ENCODE measurements at regions not wholly inside any gene's neighbourhood (a gene's known extent, or its start where the extent isn't known, plus 50 kb on each side); places are given as distances from the start of the nearest gene placed in this dataset.
"Not testable (repeated sequence)": the region's sequence is repeated elsewhere in the genome, so short reads cannot be mapped to it uniquely, and the experiment has no call there.

DNA sequence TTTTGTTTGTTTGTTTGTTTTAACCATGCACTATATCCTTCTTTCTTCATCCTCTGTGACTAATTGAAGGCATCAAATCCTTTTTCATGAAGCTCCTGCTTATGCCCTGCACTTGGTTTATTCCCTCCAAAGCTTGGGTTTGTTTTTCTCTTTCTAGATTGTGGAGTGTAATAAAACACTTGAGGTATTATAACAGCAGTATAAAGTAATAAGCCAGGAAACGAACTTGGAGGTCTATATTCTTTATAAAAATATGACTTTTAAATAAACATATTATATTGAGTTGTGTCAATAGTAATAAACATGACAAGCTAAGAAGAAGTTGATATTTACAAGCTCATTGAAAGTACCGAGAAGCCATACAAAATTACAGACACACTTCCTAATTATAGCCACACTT lies 659.4 kb downstream of the RFPL4B start:
- no peak for DNase-seq

DNA sequence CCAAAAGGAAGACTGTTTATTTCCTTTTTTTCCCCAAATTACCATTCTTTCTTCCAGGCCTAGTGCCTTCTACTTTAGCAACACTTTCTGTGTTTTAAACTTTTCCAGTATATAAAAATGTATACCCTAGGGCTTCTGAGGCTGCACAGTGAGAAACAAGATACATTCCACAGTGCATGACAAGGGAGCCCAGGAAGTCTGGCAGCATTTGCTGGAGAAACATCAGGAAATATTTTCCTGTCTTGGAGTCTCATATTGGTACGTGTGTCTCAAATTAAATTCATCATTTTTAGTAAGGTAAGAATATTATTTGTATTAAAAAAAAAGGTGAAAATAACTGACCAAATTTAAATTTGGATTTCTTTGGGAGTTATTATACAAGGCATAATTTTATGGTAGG lies 662.6 kb downstream of the RFPL4B start:
- no peak for DNase-seq

GRCh38 chr6:113010196-113010989 lies 663.3 kb downstream of the RFPL4B start:
- DNase-seq: no peak

DNA sequence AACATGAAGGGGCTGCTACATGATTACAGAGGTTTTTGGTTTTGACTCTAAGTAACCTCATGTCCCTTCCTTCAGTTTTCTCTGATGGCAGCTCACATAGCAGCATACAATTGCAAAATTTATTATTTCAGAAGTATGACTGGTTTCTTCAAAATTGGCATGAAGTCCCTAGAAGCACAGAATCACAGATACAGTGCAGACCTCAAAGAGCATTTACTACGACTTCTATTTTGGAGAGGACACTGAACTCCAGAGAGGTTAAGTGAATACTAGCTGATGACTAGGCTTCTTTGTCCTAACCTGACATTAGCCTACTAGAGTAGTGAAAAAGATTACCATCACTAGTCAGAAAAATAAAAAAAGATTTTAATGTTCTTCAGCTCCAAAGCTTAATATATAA lies 664.3 kb downstream of the RFPL4B start:
- DNase-seq: no peak

DNA sequence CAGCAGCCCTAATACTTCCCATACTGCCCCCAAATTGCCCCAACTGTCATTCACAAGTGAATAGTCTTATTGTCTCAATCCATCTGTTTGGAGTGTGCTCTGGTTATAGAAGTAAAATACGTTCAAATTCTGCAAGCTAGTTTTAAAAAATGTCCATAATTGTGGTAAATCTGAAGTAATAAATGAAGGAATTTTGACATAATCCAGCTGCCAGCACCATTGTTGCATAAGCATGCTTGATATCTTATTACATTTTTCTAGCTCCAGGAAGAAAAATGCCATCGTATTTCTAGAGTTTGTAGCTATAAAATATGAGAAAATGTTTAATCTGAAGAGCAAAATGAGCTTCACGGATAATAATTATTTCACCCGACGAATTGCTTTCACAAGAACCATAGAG lies 664.7 kb downstream of the RFPL4B start:
- DNase-seq: no peak

DNA sequence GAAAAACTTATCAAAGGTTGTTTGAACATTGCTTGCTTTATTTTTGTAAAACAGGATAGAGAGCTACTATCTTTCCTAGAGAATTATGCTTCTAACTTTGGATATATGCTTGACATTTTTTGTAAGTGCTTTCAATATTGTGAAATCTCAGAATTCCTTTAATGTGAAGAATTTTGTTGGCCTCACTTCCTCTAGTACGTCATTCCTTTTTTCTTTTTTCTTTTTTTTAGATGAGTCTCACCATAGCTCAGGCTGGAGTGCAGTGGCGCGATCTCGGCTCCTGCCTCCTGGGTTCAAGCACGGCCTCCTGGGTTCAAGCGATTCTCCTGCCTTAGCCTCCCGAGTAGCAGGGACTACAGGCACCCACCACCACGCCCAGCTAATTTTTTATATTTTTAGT lies 668.1 kb downstream of the RFPL4B start:
- DNase-seq: no peak

GRCh38 chr6:113017353-113017752 lies 670.2 kb downstream of the RFPL4B start:
- DNase-seq: no peak

GRCh38 chr6:113018351-113019151 lies 671.4 kb downstream of the RFPL4B start:
- no peak for DNase-seq

DNA sequence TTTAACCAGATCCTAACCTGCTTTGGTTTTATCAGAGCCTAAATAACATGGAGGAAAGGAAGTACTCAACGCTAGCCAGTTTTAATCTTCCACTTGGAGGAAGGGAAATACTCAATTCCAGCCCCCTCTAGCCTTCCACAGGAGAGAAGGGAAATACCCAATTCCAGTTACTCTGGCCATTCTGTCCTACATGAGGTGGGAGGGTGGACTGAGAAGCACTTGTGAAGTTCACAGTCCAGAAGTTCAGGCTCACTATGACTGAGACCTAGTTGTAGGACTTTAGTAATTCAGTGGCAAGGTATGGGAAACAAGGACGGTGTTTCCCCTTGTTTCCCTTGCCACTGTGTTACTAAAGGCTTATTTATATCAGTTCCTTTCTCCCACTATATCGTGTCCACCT lies 672.0 kb downstream of the RFPL4B start:
- DNase-seq: no peak

DNA sequence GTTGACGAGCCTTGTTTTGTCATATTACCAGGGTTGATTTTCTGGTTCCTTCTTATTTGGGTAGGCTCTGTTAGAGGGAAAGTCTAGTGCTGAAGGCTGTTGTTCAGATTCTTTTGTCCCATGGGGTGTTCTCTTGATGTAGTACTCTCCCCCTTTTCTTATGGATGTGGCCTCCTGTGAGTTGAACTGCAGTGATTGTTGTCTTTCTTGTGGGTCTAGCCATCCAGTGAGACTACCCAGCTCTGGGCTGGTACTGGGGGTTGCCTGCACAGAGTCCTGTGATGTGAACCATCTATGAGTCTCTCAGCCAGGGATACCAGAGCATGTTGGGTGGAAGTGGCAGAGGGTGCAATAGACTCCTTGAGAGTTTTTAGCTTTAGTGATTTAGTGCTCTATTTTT lies 680.6 kb downstream of the RFPL4B start:
- DNase-seq: no peak

DNA sequence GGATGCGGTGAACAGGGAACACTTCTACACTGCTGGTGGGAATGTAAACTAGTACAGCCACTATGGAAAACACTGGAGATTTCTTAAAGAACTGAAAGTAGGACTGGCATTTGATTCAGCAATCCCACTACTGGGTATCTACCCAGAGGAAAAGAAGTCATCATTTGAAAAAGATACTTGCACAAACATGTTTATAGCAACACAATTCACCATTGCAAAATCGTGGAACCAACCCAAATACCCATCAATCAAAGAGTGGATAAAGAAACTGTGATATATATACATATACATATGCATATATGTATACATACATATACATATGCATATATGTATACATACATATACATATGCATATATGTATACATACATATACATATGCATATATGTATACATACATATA lies 682.0 kb downstream of the RFPL4B start:
- not testable (repeated sequence) for DNase-seq

DNA sequence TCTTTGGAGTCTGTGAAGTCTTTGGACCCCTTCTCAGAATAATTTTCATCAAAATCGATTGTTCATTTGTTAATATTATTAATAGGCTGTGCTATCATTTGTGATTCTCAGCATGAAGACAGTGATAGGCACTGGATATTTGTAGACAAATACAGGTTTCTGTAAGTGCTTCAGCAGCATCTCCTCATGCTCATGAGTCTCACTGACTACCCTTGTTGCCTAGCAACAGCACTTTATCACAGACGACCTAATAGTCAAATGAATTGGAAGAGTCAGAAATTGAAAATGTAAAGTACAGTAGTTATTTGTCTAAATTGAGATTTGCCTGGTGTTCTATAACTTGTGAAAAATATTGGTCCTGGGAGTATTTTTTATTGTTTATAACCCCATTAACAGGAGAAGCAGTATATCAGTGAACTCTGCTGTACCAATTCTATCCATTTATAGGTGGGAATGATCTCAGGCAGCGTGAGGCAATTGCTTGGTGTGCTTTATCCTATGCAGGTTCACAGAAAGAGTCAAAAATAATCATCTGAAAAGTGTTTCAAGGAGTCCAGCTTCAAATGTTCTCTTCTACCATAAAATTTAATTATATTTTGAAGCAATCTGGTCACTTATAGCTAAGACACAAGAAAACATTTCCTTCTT lies 684.6 kb downstream of the RFPL4B start:
- no peak for DNase-seq

GRCh38 chr6:113039005-113039404 lies 691.9 kb downstream of the RFPL4B start:
- no peak for DNase-seq

- no peak for DNase-seq
Measured at GRCh38 chr6:113047148-113047547, 700.0 kb downstream of the RFPL4B start.

DNA sequence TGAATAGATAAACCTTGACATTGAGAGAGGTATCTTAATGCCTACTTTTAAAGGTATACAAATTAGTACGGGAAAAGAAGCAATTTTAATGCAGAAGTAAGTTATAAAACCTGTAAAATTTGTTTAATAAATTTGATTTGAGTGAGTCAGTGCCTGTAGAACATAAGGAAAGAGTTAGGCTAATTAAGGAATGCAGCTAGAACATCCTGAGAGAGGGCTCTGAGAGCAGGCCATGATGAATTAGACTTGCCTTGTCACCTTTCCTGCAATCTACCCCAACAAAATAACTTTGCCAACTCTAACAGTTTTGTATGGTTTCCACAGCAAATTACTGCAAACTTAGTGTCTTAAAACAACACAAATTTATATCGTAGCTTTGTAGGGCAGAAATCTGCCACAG lies 700.8 kb downstream of the RFPL4B start:
- no peak for DNase-seq

GRCh38 chr6:113048741-113049140 lies 701.6 kb downstream of the RFPL4B start:
- no peak for DNase-seq

DNA sequence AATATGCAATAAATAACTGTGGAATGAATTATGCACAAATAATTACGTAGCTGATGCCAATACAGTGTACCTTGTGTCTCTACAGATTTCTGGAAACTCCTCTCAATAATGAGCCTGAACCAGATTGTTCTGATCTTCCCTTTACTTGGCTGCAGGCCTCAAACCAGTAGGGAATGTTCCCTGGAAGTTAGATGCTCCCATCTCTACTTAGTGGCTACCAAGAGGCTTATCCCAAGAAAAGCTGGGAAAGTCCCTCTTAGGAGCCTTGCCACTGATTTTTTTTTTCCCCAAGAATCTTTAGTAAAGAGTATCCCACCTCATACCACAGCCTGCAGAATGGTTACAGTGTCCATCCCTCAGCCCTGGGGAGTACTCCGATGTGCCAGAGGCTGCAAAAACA lies 702.1 kb downstream of the RFPL4B start:
- DNase-seq: no peak

GRCh38 chr6:113050010-113050858 lies 703.1 kb downstream of the RFPL4B start:
- no peak for DNase-seq

DNA sequence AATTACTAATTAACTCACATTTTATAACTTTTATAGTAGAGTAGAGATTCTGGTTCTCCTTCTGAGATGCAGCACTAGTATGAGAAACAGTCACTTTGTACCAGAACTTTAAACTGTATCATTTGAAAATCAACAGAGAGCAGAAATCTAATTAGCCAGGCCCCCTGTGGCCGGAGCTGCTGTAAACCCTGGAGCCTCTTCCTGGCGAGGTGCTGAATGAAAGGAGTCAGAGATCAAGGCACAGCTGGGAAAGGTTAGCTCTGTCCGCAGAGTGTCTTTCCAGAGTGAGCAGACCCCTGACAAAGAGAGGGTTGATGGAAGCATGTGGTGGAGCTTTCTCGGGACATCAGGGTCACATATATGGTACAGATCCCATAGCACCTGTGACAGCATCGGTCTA lies 703.8 kb downstream of the RFPL4B start:
- DNase-seq: no peak

- DNase-seq: no peak
Measured at GRCh38 chr6:113052506-113052905, 705.4 kb downstream of the RFPL4B start.

DNA sequence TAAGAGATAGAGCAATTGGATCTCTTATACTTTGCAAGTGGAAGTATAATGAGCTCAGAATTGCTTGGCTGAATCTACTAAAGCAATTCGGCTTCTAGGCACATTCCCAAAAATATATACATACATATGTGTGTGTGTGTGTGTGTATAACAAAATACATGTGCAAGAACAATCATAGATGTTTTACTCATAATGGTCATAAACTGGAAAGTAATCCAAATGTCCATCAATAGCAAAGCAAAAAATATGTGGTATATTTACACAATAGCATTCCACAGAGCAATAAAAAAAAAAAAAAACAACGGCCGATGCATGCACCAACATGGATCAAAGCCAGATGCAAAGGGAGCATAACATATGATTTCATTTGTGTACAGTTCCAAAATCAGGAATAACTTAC lies 707.9 kb downstream of the RFPL4B start:
- no peak for DNase-seq

DNA sequence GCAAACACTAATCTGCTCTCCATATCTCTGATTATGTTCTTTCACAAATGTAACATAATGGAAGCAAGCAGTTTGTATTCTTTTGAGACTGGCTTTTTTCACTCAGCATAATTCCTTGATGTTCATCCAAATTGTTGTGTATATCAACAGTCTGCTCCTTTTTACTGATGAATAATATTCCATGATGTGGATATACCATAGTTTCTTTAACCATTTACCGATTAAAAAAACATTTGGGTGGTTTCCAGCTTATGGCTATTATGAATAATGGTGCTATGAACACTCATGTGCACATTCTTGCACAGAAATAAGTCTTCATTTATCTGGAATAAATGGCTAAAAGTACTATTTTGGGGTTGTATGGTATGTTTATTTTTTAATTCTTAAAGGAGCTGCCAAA lies 708.9 kb downstream of the RFPL4B start:
- DNase-seq: no peak

GRCh38 chr6:113057567-113058053 lies 710.5 kb downstream of the RFPL4B start:
- no peak for DNase-seq
